ENCODE measurements at regions not wholly inside any gene's neighbourhood (a gene's known extent, or its start where the extent isn't known, plus 50 kb on each side); places are given as distances from the start of the nearest gene placed in this dataset.

- TF ChIP-seq, protein P1, sequence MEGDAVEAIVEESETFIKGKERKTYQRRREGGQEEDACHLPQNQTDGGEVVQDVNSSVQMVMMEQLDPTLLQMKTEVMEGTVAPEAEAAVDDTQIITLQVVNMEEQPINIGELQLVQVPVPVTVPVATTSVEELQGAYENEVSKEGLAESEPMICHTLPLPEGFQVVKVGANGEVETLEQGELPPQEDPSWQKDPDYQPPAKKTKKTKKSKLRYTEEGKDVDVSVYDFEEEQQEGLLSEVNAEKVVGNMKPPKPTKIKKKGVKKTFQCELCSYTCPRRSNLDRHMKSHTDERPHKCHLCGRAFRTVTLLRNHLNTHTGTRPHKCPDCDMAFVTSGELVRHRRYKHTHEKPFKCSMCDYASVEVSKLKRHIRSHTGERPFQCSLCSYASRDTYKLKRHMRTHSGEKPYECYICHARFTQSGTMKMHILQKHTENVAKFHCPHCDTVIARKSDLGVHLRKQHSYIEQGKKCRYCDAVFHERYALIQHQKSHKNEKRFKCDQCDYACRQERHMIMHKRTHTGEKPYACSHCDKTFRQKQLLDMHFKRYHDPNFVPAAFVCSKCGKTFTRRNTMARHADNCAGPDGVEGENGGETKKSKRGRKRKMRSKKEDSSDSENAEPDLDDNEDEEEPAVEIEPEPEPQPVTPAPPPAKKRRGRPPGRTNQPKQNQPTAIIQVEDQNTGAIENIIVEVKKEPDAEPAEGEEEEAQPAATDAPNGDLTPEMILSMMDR (IDR thresholded peaks at IDR 0.05) = no peak
- no peak for TF ChIP-seq POLR2A (IDR thresholded peaks at IDR 0.05)
Observed at GRCh38 chr14:30427401-30427800, 131.6 kb upstream of the G2E3 start.
